ENCODE measurements at regions not wholly inside any gene's neighbourhood (a gene's known extent, or its start where the extent isn't known, plus 50 kb on each side); places are given as distances from the start of the nearest gene placed in this dataset.
"Not testable (repeated sequence)": the region's sequence is repeated elsewhere in the genome, so short reads cannot be mapped to it uniquely, and the experiment has no call there.

DNA sequence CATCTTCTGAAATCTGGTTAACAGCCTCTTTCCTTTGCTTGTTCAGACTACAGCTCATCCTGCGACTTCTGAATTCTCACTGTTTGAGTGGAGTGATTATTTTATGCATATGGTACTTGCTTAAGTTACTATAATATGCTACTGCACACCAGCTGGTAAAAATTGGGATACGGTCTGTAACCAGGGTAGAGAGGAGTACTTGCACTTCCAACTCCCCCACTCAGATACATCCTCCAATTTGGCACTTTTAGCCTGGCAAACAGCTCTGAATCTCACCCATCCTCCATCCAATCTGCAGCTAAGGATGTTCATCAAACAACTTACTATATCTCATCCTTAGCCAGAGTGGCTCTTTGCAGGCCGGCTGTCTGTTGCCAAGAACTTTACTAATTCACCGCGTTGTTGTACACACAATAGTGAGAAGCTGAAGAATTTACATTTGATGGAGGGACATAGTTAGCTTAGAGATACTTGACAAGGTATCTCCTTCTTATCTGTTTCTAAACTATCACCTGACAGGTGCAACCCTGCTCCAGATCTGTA is 1323.6 kb upstream of the ALCAM start:
- DNase-seq (ENCODE audit: low read depth in 4 of 4, low spot score in 3 of 4) = not testable (repeated sequence)

DNA sequence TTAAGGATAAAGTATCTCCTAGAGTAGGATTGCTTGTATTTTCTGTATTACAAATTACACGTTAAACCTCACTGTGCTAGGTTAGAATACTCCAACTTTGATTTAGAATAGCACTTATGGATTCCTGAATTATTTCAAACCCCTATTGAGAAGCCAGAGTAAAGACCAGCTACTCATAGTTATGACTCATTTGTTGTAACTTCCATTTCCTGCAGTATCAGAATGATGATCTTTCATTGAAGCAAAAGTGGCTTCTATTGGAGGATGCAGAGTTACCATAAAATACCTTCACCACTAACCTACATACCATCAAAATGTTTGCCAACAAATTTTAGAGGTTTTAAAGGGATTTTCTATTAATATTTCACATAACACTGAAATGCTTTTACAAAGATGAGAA is 1322.7 kb upstream of the ALCAM start:
- no peak for DNase-seq (ENCODE audit: low read depth in 4 of 4, low spot score in 3 of 4)

DNA sequence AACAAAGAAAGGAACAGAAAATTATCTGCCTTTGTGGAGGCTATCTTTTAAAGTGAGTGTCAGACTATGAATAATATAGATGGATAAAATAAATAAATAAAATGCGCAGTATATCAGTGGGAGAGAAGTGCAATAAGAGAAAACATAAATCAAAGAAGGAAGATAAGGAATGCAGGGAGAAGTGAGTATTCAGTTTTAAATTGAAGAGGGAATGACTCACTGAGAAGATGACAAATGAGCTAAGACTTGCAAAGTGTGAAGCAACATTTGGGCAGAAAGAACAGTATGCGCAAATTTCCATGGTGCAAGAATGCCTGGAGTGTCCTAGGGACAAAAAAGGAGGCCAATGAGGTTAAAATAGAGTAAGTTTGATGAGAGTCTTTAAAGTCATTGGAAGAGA is 1300.1 kb upstream of the ALCAM start:
- no peak for DNase-seq (ENCODE audit: low read depth in 4 of 4, low spot score in 3 of 4)

DNA sequence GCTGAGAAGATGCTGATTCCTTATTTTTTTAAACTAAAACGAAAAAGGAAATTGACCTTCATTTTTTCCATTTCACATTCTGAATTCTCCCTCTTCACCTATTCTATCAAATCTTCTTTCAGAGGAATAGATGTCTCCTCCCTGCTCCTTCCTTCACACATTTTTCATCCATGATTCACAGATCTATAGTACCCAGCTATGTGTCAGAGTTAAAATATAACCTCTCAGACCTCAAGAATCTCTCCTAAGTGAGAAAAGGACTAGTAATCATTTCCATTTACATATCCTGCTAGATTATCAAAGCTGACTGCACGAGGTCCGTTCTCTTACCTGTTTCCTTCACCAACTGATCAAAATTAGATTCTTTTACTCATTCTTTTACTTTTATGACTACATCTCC is 1297.6 kb upstream of the ALCAM start:
- no peak for DNase-seq (ENCODE audit: low read depth in 4 of 4, low spot score in 3 of 4)

DNA sequence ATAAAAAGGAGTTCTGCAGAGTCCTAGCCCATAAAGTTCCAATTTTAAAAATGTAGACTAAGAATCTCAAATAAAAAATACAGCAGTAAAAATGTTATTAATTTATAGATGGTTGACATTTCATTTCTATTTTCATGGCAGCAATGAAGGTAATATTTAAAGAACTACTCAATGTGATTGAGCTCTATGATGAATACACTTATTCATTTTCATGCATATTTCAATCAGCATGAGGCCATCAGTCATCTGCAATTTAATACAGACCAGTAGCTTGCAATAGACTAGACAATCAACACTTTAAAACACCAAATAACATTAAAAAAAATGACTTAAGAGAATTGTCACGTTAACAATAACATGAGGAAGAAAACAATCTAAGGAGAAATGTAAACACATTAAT is 1295.8 kb upstream of the ALCAM start:
- DNase-seq (ENCODE audit: low read depth in 4 of 4, low spot score in 3 of 4) = no peak

DNA sequence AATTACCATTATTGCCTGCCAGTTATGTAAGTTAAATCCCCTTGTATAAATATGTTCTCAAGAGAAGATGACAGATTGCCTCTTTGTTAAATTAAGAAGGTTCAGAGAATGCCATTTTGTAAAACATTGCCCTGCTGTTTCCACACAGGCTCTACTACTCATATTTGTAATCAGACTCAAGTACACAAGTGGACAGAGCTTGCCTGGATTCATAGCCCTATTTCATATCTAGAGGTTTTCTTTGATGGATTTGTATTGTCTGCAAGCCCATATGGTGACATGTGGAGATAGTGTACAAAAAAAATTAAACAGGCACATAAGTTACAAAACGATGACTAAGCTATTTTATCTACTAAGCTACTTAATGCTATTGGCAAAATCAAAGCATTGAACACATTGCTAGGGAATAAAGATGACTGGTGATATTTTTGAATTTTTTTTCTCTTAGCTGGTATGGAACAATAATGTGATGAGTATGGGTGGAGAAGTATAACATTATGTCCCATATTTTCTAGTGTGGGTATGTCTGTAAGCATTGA is 1286.6 kb upstream of the ALCAM start:
- DNase-seq (ENCODE audit: low read depth in 4 of 4, low spot score in 3 of 4) = no peak

DNA sequence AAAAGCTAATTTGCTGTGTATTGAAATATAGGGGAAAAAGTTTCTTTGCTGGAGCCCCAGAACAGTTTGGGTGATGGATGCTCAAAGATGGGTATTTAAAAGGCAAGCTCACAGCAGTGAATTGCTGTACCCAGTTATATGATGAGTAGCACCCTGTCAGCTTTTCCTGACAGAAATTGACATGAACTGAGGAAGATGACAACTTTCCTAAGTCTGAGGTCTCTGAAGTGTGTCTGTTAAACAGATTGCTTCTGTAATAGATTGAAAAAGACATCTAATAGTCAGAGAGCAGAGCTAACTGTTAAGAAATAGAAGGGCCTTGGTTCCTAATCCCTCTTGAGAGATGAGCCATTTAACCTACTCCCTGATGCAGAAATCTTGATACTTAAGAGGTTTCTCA is 1278.0 kb upstream of the ALCAM start:
- no peak for DNase-seq (ENCODE audit: low read depth in 4 of 4, low spot score in 3 of 4)

DNA sequence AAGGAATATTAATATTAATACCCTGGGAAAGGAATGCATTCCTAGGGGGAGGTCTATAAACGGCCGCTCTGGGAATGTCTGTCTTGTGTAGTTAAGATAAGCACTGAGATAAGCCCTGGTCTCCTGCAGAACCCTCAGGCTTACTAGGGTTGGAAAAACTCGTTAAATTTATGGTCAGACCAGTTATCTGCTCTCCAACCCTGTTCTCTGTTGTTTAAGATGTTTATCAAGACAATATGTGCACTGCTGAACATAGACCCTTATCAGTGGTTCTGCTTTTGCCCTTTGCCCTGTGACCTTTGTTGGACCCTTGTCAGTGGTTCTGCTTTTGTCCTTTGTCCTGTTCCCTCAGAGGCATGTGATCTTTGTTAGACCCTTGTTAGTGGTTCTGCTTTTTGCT is 1276.7 kb upstream of the ALCAM start:
- not testable (repeated sequence) for DNase-seq (ENCODE audit: low read depth in 4 of 4, low spot score in 3 of 4)

DNA sequence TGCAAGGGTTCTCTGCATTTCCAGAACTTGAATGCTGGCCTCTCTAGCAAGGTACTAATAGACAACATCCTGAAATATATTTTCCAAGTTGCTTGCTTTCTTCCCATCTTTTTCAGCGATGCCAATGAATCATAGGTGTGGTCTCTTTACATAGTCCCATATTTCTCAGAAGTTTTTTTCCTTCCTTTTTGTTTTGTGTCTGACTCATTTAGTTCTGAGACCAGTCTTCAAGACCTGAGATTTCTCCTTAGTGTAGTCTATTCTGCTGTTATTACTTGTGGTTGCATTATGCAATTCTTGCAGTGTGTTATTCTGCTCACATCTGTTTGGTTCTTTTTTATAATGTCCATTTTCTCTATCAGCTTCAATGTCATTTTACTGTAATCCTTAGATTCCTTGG is 1265.0 kb upstream of the ALCAM start:
- DNase-seq (ENCODE audit: low read depth in 4 of 4, low spot score in 3 of 4) = no peak

DNA sequence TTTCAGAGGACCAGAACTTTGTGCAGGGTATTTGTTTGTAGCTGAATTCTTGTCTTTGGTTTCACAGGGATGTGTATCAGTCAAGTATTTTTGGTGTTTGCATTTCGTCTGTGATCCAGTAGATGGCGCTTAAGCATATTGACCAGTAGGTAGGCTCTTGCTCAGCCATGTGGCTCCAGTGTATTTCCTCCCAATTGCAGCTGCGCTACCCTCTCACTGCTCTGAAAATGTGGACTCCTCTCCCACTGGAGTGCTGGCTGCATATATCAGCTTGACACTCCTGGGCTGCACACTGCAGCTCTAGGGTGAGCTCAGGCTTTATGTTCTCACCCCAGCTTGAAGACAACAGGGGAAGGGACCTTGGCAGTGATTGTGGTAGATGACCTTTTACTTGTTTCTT is 1264.3 kb upstream of the ALCAM start:
- peak; percentile 4 to 8 (median 6) for DNase-seq (ENCODE audit: low read depth in 4 of 4, low spot score in 3 of 4)

DNA sequence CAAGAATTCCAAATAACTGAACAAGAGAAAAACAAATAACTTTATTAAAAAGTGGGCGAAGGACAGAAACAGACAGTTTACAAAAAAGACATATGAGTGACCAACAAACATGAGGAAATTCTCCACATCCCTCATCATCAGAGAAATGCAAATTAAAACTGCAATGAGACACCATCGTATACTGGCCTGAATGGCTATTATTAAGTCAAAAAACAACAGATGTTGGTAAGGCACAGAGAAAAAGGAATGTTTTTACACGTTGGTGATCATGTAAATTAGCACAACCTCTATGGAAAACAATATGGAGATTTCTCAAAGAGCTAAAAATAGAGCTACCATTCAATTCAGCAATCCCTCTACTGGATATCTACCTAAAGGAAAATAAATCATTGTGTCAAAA is 1260.4 kb upstream of the ALCAM start:
- DNase-seq (ENCODE audit: low read depth in 4 of 4, low spot score in 3 of 4) = no peak

DNA sequence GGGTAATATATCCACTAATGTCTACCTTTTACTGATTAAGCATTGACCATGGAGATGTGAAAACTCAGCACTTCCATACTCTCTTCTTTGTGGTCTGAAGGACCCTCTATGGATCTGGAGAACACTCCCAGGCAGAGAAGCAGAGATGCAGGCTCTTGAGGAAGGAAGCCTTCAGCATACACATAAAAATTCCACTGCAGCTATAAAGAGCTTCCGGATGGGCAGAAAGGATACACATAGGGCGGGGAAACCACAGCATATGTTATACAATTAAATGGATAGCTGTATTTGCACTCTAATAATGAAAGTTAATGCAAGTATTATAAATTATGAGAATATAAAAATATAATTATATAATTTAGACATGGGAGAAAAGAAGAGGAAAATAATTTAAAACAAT is 1258.2 kb upstream of the ALCAM start:
- DNase-seq (ENCODE audit: low read depth in 4 of 4, low spot score in 3 of 4) = no peak

DNA sequence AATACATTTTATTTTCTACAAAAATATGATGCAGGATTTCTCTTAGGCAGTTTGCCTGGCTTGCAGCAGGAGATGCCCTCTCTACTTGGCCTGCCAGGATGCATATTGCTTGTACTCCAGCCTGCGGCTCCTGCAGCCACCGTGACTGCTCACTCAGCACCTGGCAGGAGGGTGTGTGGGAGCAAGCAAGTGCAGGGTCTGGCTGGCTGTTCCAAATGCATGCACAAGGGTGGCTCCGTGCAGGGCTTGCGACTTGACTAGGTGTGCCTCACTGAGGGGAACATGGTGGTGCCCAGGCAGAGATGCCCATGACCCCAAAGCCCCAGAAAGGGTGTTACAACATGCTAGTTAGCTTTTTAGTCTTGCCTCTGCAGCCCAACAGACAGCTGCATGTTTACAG is 1240.2 kb upstream of the ALCAM start:
- no peak for DNase-seq (ENCODE audit: low read depth in 4 of 4, low spot score in 3 of 4)

DNA sequence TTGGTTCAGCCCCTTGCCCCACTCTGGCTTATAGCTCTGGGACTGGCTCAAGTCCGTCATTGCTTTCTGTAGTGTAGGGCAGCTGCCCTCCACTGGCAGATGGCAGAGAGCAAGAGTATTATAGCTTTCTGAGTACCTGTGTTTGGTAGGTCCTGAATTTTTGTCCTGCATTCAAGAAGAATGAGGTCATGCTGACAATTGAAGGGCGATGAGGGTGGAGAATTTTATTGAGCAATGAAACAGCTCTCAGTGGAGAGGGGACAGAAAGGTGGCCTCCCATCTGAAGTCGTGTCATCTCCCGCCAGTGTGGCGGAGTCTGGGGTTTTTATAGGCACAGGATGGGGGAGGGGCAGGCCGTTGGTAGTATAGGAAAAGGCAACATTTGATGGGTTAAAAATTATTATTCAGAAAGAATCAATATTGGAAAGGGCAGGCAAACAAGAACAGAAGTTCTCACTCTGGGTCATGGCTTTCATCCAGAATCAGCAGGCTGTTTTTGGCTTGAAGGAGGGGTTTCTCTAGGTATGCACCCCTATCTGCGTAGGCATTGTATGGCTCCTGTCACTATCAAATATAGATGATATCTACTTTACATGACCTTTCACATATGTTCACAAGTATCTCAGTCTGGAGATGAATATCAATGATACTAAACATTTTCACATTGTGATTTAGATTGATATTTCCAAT is 1239.7 kb upstream of the ALCAM start:
- DNase-seq (ENCODE audit: low read depth in 4 of 4, low spot score in 3 of 4) = no peak

DNA sequence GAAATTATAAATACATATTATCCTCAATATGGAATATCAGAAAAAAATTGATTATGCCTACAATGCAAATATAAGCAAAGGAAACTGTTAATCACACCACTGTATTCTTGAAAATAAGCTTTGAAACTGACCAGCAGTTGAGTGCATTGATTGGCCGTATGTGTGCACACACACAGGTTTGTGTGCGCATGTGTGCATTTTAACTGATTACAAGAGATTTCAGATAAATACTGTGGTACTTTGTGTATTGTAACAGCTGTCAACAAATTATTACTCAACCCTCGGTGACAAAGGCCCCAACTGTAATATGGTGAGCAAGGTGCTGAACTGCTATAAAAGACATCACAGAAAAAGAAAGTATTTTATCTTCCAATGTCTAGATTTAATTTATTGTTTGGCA is 1238.9 kb upstream of the ALCAM start:
- no peak for DNase-seq (ENCODE audit: low read depth in 4 of 4, low spot score in 3 of 4)

DNA sequence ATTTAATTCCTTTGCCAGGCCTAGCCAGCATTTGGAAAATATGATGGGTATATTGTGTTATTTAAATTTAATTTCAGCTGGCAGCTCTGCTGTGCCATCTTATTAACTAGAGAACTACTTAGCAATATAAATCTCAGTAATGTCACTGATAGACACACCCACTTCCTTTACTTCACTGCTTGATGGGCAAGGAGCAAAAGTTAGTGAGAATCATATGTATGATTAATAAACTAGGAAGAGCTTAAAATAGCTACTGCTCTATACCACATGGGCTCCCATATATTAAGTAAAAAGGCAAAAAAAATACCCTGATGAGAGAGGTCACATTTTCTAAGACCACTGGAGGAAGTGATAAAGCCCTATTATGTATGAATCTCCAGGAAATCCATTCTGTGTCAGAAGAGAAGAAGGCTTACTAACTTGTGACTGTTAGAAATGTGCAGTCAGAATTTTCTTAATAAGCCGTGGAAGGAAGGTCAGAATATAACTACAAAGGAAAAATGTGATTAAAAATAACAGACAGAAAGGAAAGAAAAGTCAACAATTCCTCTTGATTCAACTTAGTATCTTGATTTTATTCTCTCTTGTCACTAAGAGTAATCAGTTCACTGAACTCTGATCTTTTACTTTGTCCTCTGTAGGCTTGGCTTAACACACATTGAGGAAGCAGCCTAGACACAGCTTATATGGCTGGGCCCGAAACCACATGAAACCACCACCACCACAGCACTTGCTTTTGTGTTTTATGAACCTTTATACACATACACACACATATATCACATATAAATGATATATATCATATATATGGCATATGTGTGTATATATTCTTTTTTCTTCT is 1233.9 kb upstream of the ALCAM start:
- DNase-seq (ENCODE audit: low read depth in 4 of 4, low spot score in 3 of 4) = no peak

DNA sequence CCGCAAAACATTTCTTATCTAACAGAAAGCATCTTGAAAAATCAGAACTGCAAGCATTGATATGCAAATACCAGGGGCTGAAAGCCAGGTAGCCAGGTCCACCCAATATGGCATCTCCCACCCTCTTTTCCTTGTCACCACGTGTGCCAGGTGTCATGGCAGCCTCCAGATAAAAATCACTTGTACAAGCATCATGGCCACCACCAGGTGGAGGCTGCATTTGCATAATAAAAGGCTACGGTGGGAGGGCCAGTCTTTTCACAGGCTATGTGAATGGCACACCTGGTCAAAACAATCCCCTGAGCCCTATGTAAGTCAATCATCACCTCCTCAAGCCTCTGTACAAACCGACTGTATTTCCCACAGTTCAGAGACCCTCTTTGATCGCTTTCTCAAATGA is 1233.1 kb upstream of the ALCAM start:
- DNase-seq (ENCODE audit: low read depth in 4 of 4, low spot score in 3 of 4) = no peak

DNA sequence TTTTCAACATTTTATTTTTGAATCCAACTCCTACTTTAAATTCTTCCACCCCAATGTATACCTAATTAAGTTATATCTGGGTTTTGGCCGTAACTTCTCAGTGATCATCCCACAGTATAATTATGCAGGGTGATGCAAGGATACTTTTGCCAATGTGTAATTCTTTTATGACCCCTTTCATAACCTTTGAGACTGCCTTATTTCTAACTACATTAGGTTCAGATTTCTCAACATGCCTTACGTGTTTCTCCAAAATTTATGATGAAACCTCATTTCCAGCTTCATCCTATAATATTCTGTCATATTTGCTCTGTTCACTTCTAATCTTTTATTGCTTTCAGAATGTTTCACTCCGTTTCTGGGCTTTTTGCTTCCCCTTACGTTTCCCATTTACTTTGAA is 1229.6 kb upstream of the ALCAM start:
- no peak for DNase-seq (ENCODE audit: low read depth in 4 of 4, low spot score in 3 of 4)

DNA sequence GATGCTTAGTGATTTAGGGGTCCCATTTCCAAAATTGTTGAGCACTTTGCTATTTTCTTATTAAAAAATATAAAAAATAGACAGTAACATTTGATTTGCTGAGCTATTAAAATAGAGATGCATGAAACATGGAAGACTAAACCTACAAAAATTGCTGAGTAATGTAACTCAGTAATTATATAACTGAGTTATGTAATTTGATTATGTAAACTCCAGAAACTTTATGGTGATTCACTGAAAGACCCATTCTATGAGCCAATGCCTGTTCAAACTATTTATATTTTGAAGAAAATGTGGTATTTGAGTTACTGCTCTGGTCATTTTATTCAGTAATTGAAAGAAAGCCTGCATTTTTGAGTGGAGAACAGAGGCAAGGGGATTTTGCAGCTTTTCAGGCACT is 1221.5 kb upstream of the ALCAM start:
- no peak for DNase-seq (ENCODE audit: low read depth in 4 of 4, low spot score in 3 of 4)

DNA sequence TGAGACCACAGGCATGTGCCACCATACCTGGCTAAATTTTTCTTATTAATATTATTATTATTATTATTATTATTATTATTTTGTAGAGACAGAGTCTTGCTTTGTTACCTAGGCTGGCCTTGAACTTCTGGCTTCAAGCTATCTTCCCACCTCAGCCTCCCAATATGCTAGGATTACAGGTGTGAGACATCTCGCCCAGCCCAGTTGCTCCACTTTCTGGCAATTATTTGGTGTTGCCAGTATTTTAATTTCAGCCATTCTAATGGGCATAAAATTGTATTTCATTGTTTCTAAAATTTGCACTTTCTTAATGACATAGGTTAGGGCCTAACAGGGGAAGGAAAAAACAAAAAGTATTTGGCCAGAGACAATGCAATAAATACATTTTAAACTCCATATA is 1217.6 kb upstream of the ALCAM start:
- DNase-seq (ENCODE audit: low read depth in 4 of 4, low spot score in 3 of 4) = no peak

DNA sequence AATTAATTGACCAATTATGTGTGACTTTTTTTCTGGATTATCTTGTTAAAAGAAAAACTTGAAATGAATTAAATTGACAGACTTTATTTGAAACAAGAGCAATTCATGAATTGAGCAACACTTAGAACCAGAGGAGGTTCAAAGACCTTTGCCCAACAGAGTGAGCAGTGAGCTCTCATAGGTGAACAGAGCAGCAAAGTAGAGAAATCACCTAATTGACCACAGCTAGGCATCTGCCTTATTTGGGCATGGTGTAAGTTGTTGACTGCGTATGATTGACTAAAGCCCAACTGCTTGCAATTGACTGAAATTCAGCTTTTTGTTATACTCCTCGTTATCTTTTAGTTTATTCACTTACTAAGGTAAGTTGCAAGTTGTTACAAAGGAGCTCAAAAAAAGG is 1216.0 kb upstream of the ALCAM start:
- DNase-seq (ENCODE audit: low read depth in 4 of 4, low spot score in 3 of 4) = no peak

DNA sequence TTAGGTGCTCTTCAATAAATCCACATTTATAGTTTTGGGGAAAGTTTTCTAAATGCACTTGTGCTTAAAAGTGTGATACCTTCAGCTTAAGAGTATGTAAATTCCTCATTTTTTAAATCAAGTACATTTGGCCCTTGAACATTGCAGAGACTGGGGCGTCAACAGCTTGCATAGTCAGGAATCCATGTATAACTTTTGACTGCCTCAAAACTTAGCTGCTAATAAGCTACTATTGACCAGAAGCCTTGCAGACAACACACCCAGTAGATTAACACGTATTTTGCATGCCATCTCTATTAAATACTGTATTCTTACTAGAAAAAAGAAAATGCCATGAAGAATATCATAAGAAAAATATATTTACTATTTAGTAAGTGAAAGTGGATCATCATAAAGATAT is 1211.8 kb upstream of the ALCAM start:
- DNase-seq (ENCODE audit: low read depth in 4 of 4, low spot score in 3 of 4) = no peak

Data from right renal pelvis (tissue), 4 donors.